ENCODE measurements at regions not wholly inside any gene's neighbourhood (a gene's known extent, or its start where the extent isn't known, plus 50 kb on each side); places are given as distances from the start of the nearest gene placed in this dataset.

- Histone ChIP-seq H4K20me1 (ENCODE audit: insufficient read depth, low read length) (no peaks in the 10 kb centered on the region), H3K4me1 (ENCODE audit: insufficient read depth, low read length, severe bottlenecking) (no peaks in the 10 kb centered on the region), H3K36me3 (ENCODE audit: insufficient read depth, low read length) (no peaks in the 10 kb centered on the region), H2AFZ (ENCODE audit: low read length) (no peak overlapping the region), H3K4me2 (ENCODE audit: low read length) (no peak overlapping the region), H3K27me3 (ENCODE audit: insufficient read depth, low read length) (no peaks in the 10 kb centered on the region), H3K9me2 (ENCODE audit: low read depth, low read length) (no peaks in the 10 kb centered on the region), H3F3A (ENCODE audit: insufficient read depth, low read length) (no peaks in the 10 kb centered on the region), H3K9ac (ENCODE audit: low read length) (no peak overlapping the region), H3K79me2 (ENCODE audit: insufficient read depth, low read length) (no peaks in the 10 kb centered on the region), H3K4me3 (ENCODE audit: low read depth, low read length, poor library complexity, severe bottlenecking) (no peak overlapping the region), H3K27ac (ENCODE audit: low read depth, low read length, poor library complexity, severe bottlenecking) (no peak overlapping the region), H3K9me3 (ENCODE audit: low read length) (no peaks in the 10 kb centered on the region)
- no peak for TF ChIP-seq CTCF (IDR thresholded peaks at IDR 0.05; ENCODE audit: low read length)
- TF ChIP-seq EZH2 (IDR thresholded peaks at IDR 0.05; ENCODE audit: borderline replicate concordance, low read length): no peak
These were observed 303.1 kb upstream of the SOX5 start for GRCh38 chr12:24252602-24253001.

GRCh38 chr12:24246934-24247333 is 297.5 kb upstream of the SOX5 start:
- TF ChIP-seq EZH2 (IDR thresholded peaks at IDR 0.05; ENCODE audit: borderline replicate concordance, low read length) (no peak), CTCF (IDR thresholded peaks at IDR 0.05; ENCODE audit: low read length) (no peak)

DNA sequence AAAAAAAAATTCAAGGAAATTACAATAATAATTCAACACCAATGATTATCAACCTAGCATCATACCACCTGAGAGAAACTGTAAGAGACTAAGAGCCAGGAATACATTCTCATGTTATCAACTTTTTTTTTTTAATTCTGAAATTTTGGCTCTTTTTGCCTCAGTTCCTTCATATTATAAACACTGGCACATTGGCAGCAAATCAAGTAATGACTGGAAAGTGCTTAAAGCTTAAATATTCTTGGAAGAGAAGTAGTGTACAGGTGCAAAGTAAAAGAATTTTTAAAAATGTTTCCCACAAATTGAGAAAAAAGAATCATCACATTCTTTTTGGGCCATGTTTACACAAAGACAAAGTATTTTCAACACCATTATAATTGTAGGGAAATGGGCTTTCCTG is 296.9 kb upstream of the SOX5 start:
- Histone ChIP-seq H3K36me3 (ENCODE audit: insufficient read depth, low read length) (no peaks in the 10 kb centered on the region), H3K79me2 (ENCODE audit: insufficient read depth, low read length) (no peaks in the 10 kb centered on the region), H3K9me3 (ENCODE audit: low read length) (no peaks in the 10 kb centered on the region), H3K27me3 (ENCODE audit: insufficient read depth, low read length) (no peaks in the 10 kb centered on the region), H3K4me2 (ENCODE audit: low read length) (no peak overlapping the region), H4K20me1 (ENCODE audit: insufficient read depth, low read length) (no peaks in the 10 kb centered on the region), H3K9ac (ENCODE audit: low read length) (no peak overlapping the region), H3K27ac (ENCODE audit: low read depth, low read length, poor library complexity, severe bottlenecking) (no peak overlapping the region), H3F3A (ENCODE audit: insufficient read depth, low read length) (no peaks in the 10 kb centered on the region), H2AFZ (ENCODE audit: low read length) (no peak overlapping the region), H3K4me3 (ENCODE audit: low read depth, low read length, poor library complexity, severe bottlenecking) (no peak overlapping the region), H3K9me2 (ENCODE audit: low read depth, low read length) (no peaks in the 10 kb centered on the region), H3K4me1 (ENCODE audit: insufficient read depth, low read length, severe bottlenecking) (no peaks in the 10 kb centered on the region)
- TF ChIP-seq CTCF (IDR thresholded peaks at IDR 0.05; ENCODE audit: low read length) (no peak), EZH2 (IDR thresholded peaks at IDR 0.05; ENCODE audit: borderline replicate concordance, low read length) (no peak)

More at GRCh38 chr12:24246934-24247333, 297.5 kb upstream of the SOX5 start:
- Histone ChIP-seq H3K27me3 (ENCODE audit: insufficient read depth, low read length) (no peaks in the 10 kb centered on the region), H3K9ac (ENCODE audit: low read length) (no peak overlapping the region), H3K4me3 (ENCODE audit: low read depth, low read length, poor library complexity, severe bottlenecking) (no peak overlapping the region), H3F3A (ENCODE audit: insufficient read depth, low read length) (no peaks in the 10 kb centered on the region), H3K9me2 (ENCODE audit: low read depth, low read length) (no peaks in the 10 kb centered on the region), H3K27ac (ENCODE audit: low read depth, low read length, poor library complexity, severe bottlenecking) (no peak overlapping the region), H3K79me2 (ENCODE audit: insufficient read depth, low read length) (no peaks in the 10 kb centered on the region), H3K4me2 (ENCODE audit: low read length) (no peak overlapping the region), H2AFZ (ENCODE audit: low read length) (no peak overlapping the region), H4K20me1 (ENCODE audit: insufficient read depth, low read length) (no peaks in the 10 kb centered on the region), H3K36me3 (ENCODE audit: insufficient read depth, low read length) (no peaks in the 10 kb centered on the region), H3K9me3 (ENCODE audit: low read length) (no peaks in the 10 kb centered on the region), H3K4me1 (ENCODE audit: insufficient read depth, low read length, severe bottlenecking) (no peaks in the 10 kb centered on the region)
